ENCODE measurements at regions not wholly inside any gene's neighbourhood (a gene's known extent, or its start where the extent isn't known, plus 50 kb on each side); places are given as distances from the start of the nearest gene placed in this dataset.

- 94 to 95% (median 94%) methylated on average over 19 of the region's 19 CpGs for WGBS, 3 donors
- Histone ChIP-seq H3K9me3 (no peaks in the 10 kb centered on the region), H3K4me1 (ENCODE audit: insufficient read depth) (peaks cover 3% of the 10 kb centered on the region), H3K27ac (no peak overlapping the region), H3K4me3 (no peak overlapping the region), H3K27me3 (no peaks in the 10 kb centered on the region), H3K36me3 (no peaks in the 10 kb centered on the region)
- intact Hi-C loops (cut with DNase I) = loop anchor here in 1 of 4 donors (10.0 kb wide), 1 partner anchor 58 kb away; no protein-coding TSS in a partner anchor
- TF ChIP-seq POLR2A (IDR thresholded peaks at IDR 0.05) (no peak), EP300 (IDR thresholded peaks at IDR 0.05) (no peak), CTCF (IDR thresholded peaks at IDR 0.05) (no peak)
- no peak for DNase-seq
These were observed 98.3 kb upstream of the NPVF start for GRCh38 chr7:25326501-25327156.

- WGBS, 3 donors = 92 to 97% (median 94%) methylated on average over 2 of the region's 2 CpGs
- Histone ChIP-seq H3K27ac (no peak overlapping the region), H3K4me3 (no peak overlapping the region), H3K36me3 (no peaks in the 10 kb centered on the region), H3K4me1 (ENCODE audit: insufficient read depth) (no peaks in the 10 kb centered on the region), H3K9me3 (no peaks in the 10 kb centered on the region), H3K27me3 (no peaks in the 10 kb centered on the region)
- intact Hi-C loops (cut with DNase I) = loop anchor here in 1 of 4 donors (10.0 kb wide), 1 partner anchor 55 kb away; no protein-coding TSS in a partner anchor
- TF ChIP-seq POLR2A (IDR thresholded peaks at IDR 0.05) (no peak), EP300 (IDR thresholded peaks at IDR 0.05) (no peak), CTCF (IDR thresholded peaks at IDR 0.05) (no peak)
- DNase-seq = no peak
These were observed 101.5 kb upstream of the NPVF start for GRCh38 chr7:25329815-25330214.

GRCh38 chr7:25333296-25333928 is 105.1 kb upstream of the NPVF start:
- no peak overlapping the region for H3K27ac ChIP-seq
- H3K4me3 ChIP-seq = no peak overlapping the region
- no peak for DNase-seq
- no peaks in the 10 kb centered on the region for H3K4me1 ChIP-seq (ENCODE audit: insufficient read depth)
- H3K36me3 ChIP-seq = no peaks in the 10 kb centered on the region
- TF ChIP-seq CTCF (IDR thresholded peaks at IDR 0.05) (no peak), POLR2A (IDR thresholded peaks at IDR 0.05) (no peak), EP300 (IDR thresholded peaks at IDR 0.05) (no peak)
- intact Hi-C loops (cut with DNase I) = no loop called here
- no peaks in the 10 kb centered on the region for H3K27me3 ChIP-seq
- H3K9me3 ChIP-seq = no peaks in the 10 kb centered on the region
- WGBS, 3 donors = 84 to 92% (median 89%) methylated on average over 6 of the region's 6 CpGs

GRCh38 chr7:25347360-25348066 is 119.2 kb upstream of the NPVF start:
- TF ChIP-seq EP300 (IDR thresholded peaks at IDR 0.05) = no peak
- TF ChIP-seq POLR2A (IDR thresholded peaks at IDR 0.05) = no peak
- no peak for TF ChIP-seq CTCF (IDR thresholded peaks at IDR 0.05)
- DNase-seq = no peak
- no peak overlapping the region for H3K4me3 ChIP-seq
- no peaks in the 10 kb centered on the region for H3K27me3 ChIP-seq
- H3K4me1 ChIP-seq (ENCODE audit: insufficient read depth) = no peaks in the 10 kb centered on the region
- no peaks in the 10 kb centered on the region for H3K9me3 ChIP-seq
- no peak overlapping the region for H3K27ac ChIP-seq
- H3K36me3 ChIP-seq = no peaks in the 10 kb centered on the region
- intact Hi-C loops (cut with DNase I) = no loop called here
- 79 to 87% (median 86%) methylated on average over 4 of the region's 4 CpGs for WGBS, 3 donors
